Panc1 (cell line): ENCODE measurements at regions not wholly inside any gene's neighbourhood (a gene's known extent, or its start where the extent isn't known, plus 50 kb on each side); places are given as distances from the start of the nearest gene placed in this dataset.

Source experiments
- ATAC-seq: fragments of 200-7000 bp; cut with Tn5 transposase; 2 replicates; pipeline ENCODE4 v1.9.1; 2020; ENCODE audit warnings: mild to moderate bottlenecking, moderate library complexity
- BruUV-seq: library from RNA; stranded (reverse); fragments of 400-500 nt; replicated peaks from 2 replicates; lab custom pipeline; 2021; lab: Mats Ljungman, UMichigan
- CTCF ChIA-PET: fragments of 300-600 bp; sonication (Branson Sonifier 250); formaldehyde crosslinking; loops from one replicate; lab custom pipeline; 2022; ENCODE audit warnings: antibody characterized with exemption; lab: Charles Lee
- POLR2A ChIA-PET: fragments of 300-600 bp; sonication (Branson Sonifier 250); formaldehyde crosslinking; loops from one replicate; lab custom pipeline; 2022; ENCODE audit warnings: antibody characterized with exemption; lab: Charles Lee
- DNase-seq: peaks from one replicate; pipeline ENCODE4 v3.0.0-alpha.2; 2010; ENCODE audit warnings: low read depth, low spot score
- H3K27ac ChIP-seq: 2 replicates; pipeline ENCODE4 v1.5.1; 2011; ENCODE audit warnings: mild to moderate bottlenecking, low read length, inconsistent platforms
- H3K27me3 ChIP-seq: fragments of 200-500 bp; sonication (Bioruptor generic); 2 replicates; pipeline ENCODE4 v1.6.0; 2014; ENCODE audit warnings: low read length, inconsistent platforms; ENCODE audit not compliant: control insufficient read depth, insufficient read depth
- H3K36me3 ChIP-seq: fragments of 200-500 bp; sonication (Bioruptor generic); 2 replicates; pipeline ENCODE4 v1.5.1; 2014; ENCODE audit warnings: inconsistent platforms, mild to moderate bottlenecking, low read length, moderate library complexity; ENCODE audit not compliant: control insufficient read depth, insufficient read depth
- H3K4me1 ChIP-seq: 2 replicates; pipeline ENCODE4 v1.5.1; 2011; ENCODE audit warnings: inconsistent platforms, mild to moderate bottlenecking, low read length, moderate library complexity; ENCODE audit not compliant: control insufficient read depth, insufficient read depth
- H3K4me3 ChIP-seq, 2 experiments: 2 replicates each; pipeline ENCODE4 v1.5.1; 2011 to 2012; ENCODE audit warnings: low read depth in 2 of 2, low read length in 2 of 2, mild to moderate bottlenecking in 2 of 2, inconsistent platforms in 1 of 2, moderate library complexity in 1 of 2
- H3K9me3 ChIP-seq: fragments of 200-500 bp; sonication (Bioruptor generic); 2 replicates; pipeline ENCODE4 v1.5.1; 2014; ENCODE audit warnings: low read depth, mild to moderate bottlenecking, inconsistent platforms, low read length, moderate library complexity; ENCODE audit not compliant: control insufficient read depth, insufficient read depth
- POLR2AphosphoS5 ChIP-seq: IDR thresholded peaks from 2 replicates; pipeline ENCODE4 v1.6.1; 2012; ENCODE audit warnings: mild to moderate bottlenecking, low read depth, low read length, moderate library complexity
- SIN3A ChIP-seq: IDR thresholded peaks from 2 replicates; pipeline ENCODE4 v1.6.1; 2012; ENCODE audit warnings: low read depth, mild to moderate bottlenecking, low read length, moderate library complexity, borderline replicate concordance; ENCODE audit not compliant: insufficient read depth
- TCF7L2 ChIP-seq: IDR thresholded peaks from 2 replicates; pipeline ENCODE4 v1.6.1; 2011; ENCODE audit warnings: mild to moderate bottlenecking, low read depth, low read length, inconsistent platforms
- in situ Hi-C: cut with HindIII; loops from 2 replicates; pipeline ENCODE4 v1.10.0; 2016; ENCODE audit warnings: low sequenced_read_pairs, low pct_unique_long_range_greater_than_20kb
- intact Hi-C: fragments of 100-400 bp; cut with micrococcal nuclease; formaldehyde crosslinking; loops from one replicate; pipeline ENCODE4 v1.10.0; 2022; ENCODE audit not compliant: unreplicated experiment
- TF ChIP-seq, protein P1 (sequence below), 2 experiments: IDR thresholded peaks; 2 replicates each; pipeline ENCODE4 v1.6.1; 2011 to 2012; ENCODE audit warnings: low read depth in 2 of 2, control low read depth in 1 of 2, low read length in 1 of 2, mild to moderate bottlenecking in 1 of 2, moderate library complexity in 1 of 2; ENCODE audit not compliant: insufficient read depth in 1 of 2
- TF ChIP-seq, protein P2 (sequence below): fragments of 450-650 bp; IDR thresholded peaks from 2 replicates; pipeline ENCODE4 v1.5.1; 2017; ENCODE audit warnings: mild to moderate bottlenecking

DNA sequence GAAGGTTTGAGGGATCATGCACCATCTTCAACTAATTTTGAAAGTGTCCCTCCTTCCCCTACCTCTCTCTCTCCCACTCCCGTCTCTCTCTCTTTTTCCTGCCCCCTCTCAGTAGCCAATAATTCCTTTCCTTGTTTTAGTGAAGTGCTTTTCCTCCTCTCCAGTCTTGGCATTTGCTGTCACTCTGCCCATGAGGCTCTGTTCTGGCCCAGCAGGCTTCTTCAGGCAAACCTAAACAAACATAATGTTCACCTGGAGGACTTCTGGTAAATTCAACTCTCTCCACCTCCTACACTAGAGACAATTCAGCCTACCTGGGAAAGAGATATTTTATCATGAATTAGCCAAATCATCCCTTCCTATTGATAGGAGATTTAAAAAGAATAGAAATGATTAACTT, 86.6 kb upstream of the ADRA1D start:
- Histone ChIP-seq H3K9me3 (no peaks in the 10 kb centered on the region), H3K27me3 (peaks cover 5% of the 10 kb centered on the region; the same call in 1 of the 2 replicates), H3K36me3 (no peaks in the 10 kb centered on the region), H3K27ac (no peak overlapping the region), H3K4me3 (no peak overlapping the region), H3K4me1 (no peaks in the 10 kb centered on the region)
- no peak for DNase-seq
- no peak for ATAC-seq
- in situ Hi-C loops = no loop called here
- ChIA-PET CTCF (no interaction called here), POLR2A (no interaction called here)
- no TSS peak for BruUV-seq
- intact Hi-C loops = no loop called here
- TF ChIP-seq POLR2AphosphoS5 (no peak), TCF7L2 (no peak), SIN3A (no peak)
- TF ChIP-seq, protein P1, sequence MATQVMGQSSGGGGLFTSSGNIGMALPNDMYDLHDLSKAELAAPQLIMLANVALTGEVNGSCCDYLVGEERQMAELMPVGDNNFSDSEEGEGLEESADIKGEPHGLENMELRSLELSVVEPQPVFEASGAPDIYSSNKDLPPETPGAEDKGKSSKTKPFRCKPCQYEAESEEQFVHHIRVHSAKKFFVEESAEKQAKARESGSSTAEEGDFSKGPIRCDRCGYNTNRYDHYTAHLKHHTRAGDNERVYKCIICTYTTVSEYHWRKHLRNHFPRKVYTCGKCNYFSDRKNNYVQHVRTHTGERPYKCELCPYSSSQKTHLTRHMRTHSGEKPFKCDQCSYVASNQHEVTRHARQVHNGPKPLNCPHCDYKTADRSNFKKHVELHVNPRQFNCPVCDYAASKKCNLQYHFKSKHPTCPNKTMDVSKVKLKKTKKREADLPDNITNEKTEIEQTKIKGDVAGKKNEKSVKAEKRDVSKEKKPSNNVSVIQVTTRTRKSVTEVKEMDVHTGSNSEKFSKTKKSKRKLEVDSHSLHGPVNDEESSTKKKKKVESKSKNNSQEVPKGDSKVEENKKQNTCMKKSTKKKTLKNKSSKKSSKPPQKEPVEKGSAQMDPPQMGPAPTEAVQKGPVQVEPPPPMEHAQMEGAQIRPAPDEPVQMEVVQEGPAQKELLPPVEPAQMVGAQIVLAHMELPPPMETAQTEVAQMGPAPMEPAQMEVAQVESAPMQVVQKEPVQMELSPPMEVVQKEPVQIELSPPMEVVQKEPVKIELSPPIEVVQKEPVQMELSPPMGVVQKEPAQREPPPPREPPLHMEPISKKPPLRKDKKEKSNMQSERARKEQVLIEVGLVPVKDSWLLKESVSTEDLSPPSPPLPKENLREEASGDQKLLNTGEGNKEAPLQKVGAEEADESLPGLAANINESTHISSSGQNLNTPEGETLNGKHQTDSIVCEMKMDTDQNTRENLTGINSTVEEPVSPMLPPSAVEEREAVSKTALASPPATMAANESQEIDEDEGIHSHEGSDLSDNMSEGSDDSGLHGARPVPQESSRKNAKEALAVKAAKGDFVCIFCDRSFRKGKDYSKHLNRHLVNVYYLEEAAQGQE (IDR thresholded peaks at IDR 0.05; ENCODE audit: insufficient read depth in 1 of 2, low read depth in 2 of 2, low read length in 1 of 2) = no peak
- TF ChIP-seq, protein P2, sequence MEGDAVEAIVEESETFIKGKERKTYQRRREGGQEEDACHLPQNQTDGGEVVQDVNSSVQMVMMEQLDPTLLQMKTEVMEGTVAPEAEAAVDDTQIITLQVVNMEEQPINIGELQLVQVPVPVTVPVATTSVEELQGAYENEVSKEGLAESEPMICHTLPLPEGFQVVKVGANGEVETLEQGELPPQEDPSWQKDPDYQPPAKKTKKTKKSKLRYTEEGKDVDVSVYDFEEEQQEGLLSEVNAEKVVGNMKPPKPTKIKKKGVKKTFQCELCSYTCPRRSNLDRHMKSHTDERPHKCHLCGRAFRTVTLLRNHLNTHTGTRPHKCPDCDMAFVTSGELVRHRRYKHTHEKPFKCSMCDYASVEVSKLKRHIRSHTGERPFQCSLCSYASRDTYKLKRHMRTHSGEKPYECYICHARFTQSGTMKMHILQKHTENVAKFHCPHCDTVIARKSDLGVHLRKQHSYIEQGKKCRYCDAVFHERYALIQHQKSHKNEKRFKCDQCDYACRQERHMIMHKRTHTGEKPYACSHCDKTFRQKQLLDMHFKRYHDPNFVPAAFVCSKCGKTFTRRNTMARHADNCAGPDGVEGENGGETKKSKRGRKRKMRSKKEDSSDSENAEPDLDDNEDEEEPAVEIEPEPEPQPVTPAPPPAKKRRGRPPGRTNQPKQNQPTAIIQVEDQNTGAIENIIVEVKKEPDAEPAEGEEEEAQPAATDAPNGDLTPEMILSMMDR = no peak

DNA sequence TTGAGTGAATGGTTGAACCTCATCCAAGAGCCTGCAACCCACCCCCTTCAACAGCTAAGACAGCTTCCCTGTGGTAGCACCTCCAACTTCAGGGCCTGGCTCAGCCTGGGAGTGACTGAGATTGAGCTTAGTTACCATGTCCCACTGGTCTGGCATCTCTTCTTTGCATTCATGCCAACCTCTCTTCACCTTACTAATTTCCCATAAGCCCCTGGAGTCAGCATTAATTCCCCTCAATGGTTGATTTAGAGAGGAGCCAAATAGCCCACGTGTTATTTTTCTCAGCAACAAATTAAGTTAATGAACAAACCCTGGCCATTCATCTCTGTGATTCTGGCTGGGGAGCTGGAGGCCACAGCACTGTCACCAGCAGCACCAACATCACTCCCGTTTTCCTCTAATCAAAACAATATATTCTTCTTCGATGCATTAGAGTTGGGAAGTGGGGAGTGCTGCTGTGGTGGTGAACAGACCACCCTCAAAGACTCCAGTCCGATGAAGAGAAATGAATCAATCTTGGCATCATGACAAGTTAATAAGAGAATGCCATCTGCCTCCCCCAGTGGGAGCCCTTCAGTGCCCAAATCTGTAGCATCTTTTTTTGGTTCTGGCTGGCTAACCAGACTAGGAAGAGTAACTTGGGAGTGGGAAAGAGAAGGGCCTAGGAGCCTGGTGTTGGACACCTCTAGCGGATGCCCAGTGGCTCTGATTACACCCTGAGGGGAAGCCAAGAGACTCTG, 83.2 kb upstream of the ADRA1D start:
- POLR2A ChIA-PET = no interaction called here
- Histone ChIP-seq H3K9me3 (no peaks in the 10 kb centered on the region), H3K4me3 (no peak overlapping the region), H3K4me1 (no peaks in the 10 kb centered on the region), H3K36me3 (no peaks in the 10 kb centered on the region), H3K27me3 (no peaks in the 10 kb centered on the region; the same call in 1 of the 2 replicates), H3K27ac (no peak overlapping the region)
- TF ChIP-seq, protein P2 = no peak
- TF ChIP-seq TCF7L2 (no peak), POLR2AphosphoS5 (no peak), SIN3A (no peak)
- TF ChIP-seq, protein P1 (IDR thresholded peaks at IDR 0.05; ENCODE audit: insufficient read depth in 1 of 2, low read depth in 2 of 2, low read length in 1 of 2) = no peak
- DNase-seq (no peak), ATAC-seq (no peak)
- intact Hi-C loops (no loop called here), in situ Hi-C loops (no loop called here)
- no TSS peak for BruUV-seq
- CTCF ChIA-PET = no interaction called here
